ENCODE measurements at regions not wholly inside any gene's neighbourhood (a gene's known extent, or its start where the extent isn't known, plus 50 kb on each side); places are given as distances from the start of the nearest gene placed in this dataset.
"Not testable (repeated sequence)": the region's sequence is repeated elsewhere in the genome, so short reads cannot be mapped to it uniquely, and the experiment has no call there.

DNA sequence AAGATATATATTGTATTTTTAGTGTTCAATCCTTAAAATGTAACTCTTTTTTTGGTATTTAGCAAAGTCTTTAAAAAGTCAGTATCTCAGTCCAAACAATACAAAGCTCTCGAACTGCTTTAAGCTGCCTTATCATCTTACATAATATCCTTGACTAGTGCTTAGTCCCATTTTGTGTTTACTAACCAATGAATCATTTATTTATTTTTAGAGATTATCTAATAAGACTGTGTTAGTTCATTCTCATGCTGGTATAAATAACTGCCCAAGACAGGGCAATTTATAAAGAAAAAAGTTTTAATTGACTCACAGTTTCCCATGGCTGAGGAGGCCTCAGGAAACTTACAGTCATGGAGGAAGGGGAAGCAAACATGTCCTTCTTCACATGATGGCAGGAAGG lies 248.3 kb upstream of the KYNU start:
- no peak overlapping the region for H3K4me3 ChIP-seq (replicated peaks in 1 of 2; ENCODE audit: low read depth in 2 of 2, low read length in 2 of 2)
- TF ChIP-seq, protein P1, sequence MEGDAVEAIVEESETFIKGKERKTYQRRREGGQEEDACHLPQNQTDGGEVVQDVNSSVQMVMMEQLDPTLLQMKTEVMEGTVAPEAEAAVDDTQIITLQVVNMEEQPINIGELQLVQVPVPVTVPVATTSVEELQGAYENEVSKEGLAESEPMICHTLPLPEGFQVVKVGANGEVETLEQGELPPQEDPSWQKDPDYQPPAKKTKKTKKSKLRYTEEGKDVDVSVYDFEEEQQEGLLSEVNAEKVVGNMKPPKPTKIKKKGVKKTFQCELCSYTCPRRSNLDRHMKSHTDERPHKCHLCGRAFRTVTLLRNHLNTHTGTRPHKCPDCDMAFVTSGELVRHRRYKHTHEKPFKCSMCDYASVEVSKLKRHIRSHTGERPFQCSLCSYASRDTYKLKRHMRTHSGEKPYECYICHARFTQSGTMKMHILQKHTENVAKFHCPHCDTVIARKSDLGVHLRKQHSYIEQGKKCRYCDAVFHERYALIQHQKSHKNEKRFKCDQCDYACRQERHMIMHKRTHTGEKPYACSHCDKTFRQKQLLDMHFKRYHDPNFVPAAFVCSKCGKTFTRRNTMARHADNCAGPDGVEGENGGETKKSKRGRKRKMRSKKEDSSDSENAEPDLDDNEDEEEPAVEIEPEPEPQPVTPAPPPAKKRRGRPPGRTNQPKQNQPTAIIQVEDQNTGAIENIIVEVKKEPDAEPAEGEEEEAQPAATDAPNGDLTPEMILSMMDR (IDR thresholded peaks at IDR 0.05; ENCODE audit: low read depth, low read length): no peak
- DNase-seq (ENCODE audit: low read depth in 2 of 2): no peak

DNA sequence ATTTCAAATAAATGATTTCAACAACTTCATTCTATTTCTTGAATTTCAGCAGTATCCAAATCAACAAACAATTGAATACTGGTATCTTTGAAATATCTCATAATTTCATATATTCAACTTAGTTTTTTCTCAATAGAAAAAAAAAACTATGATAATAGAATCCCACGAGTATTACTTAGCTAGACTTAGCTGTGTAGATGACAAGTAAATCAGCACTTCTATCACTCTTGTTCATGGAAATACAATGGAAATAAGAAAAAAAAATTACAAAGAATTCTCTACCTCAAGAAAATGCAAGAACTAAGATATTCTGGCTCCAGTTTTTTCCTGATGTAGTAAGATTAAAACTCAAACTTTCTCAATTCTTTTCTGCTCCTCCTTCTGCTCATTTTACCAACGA lies 256.2 kb upstream of the KYNU start:
- no peak for DNase-seq (ENCODE audit: low read depth in 2 of 2)
- H3K4me3 ChIP-seq (replicated peaks in 1 of 2; ENCODE audit: low read depth in 2 of 2, low read length in 2 of 2): no peak overlapping the region
- TF ChIP-seq, protein P1 (IDR thresholded peaks at IDR 0.05; ENCODE audit: low read depth, low read length): no peak

DNA sequence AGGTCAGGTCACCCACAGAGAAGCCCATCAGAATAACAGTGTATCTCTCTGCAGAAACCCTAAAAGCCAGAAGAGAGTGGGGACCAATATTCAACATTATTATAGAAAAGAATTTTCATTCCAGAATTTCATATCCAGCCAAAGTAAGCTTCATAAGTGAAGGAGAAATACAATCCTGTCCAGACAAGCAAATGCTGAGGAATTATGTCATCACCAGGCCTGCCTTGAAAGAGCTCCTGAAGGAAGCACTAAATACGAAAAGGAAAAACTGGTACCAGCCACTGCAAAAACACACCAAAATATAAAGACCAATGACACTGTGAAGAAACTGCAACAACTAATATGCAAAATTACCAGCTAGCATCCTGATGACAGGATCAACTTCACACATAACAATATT lies 260.0 kb upstream of the KYNU start:
- DNase-seq (ENCODE audit: low read depth in 2 of 2): no peak
- TF ChIP-seq, protein P1 (IDR thresholded peaks at IDR 0.05; ENCODE audit: low read depth, low read length): no peak
- no peak overlapping the region for H3K4me3 ChIP-seq (replicated peaks in 1 of 2; ENCODE audit: low read depth in 2 of 2, low read length in 2 of 2)

DNA sequence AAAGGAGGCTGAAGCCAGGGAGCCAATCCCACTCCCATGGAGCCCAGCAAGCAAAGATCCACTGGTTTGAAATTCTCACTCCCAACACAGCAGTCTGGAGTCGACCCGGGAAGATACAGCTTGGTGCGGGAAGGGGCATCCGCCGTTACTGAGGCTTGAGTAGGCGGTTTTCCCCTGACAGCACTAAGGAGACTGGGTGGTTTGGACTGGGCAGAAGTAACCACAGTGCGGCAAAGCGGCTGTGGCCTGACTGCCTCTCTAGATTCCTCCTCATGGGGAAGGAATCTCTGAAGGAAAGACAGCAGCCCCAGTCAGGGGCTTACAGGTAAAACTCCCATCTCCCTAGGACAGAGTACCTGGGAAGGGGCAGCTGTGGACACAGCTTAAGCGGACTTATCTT lies 261.6 kb upstream of the KYNU start:
- DNase-seq (ENCODE audit: low read depth in 2 of 2): no peak
- TF ChIP-seq, protein P1 (IDR thresholded peaks at IDR 0.05; ENCODE audit: low read depth, low read length): no peak
- H3K4me3 ChIP-seq (replicated peaks in 1 of 2; ENCODE audit: low read depth in 2 of 2, low read length in 2 of 2): no peak overlapping the region

DNA sequence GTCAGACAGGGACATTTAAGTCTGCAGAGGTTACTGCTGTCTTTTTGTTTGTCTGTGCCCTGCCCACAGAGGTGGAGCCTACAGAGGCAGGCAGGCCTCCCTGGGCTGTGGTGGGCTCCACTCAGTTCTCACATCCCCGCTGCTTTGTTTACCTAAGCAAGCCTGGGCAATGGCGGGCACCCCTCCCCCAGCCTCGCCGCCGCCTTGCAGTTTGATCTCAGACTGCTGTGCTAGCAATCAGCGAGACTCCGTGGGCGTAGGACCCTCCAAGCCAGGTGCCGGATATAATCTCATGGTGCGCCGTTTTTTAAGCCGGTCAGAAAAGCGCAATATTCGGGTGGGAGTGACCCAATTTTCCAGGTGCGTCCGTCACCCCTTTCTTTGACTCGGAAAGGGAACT lies 264.3 kb upstream of the KYNU start:
- not testable (repeated sequence) for H3K4me3 ChIP-seq (replicated peaks in 1 of 2; ENCODE audit: low read depth in 2 of 2, low read length in 2 of 2); DNase-seq (ENCODE audit: low read depth in 2 of 2)

DNA sequence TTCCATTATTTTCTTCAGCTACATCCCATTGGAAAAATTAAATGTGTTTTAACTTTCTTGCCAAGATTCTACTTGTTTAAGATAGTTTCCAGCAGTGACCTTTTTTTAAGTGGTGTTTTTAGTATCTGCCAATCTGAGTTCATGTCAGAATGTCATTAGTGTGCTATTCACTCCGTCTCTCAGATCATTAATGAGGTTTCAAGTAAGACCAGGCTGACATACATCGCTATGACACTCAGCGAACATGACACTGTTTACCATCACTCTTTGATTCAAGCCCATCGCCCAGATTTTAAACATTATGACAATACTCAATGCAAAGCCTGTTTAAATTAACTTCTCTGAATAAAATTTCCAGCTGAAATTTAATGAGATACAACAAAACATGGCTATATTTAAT lies 272.0 kb upstream of the KYNU start:
- no peak overlapping the region for H3K4me3 ChIP-seq (replicated peaks in 1 of 2; ENCODE audit: low read depth in 2 of 2, low read length in 2 of 2)
- DNase-seq (ENCODE audit: low read depth in 2 of 2): no peak
- TF ChIP-seq, protein P1 (IDR thresholded peaks at IDR 0.05; ENCODE audit: low read depth, low read length): no peak

DNA sequence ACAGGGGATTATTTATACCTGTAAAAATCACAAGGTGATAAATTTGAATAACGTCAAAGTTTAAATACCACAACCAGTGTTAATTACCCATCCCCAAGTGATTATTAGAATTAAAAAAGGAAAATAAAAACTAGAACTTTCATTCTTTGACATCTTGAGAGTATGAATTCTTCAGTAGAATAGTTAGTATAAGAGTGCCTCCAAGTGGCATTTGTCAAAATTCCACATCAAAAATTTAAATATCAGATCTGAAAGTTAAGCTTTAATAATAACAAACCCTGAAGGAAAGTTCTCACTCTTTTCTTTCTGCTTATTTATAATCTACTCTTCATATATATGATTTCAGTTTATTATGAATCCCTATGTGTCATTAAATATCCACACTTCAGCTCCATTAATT lies 273.7 kb upstream of the KYNU start:
- TF ChIP-seq, protein P1 (IDR thresholded peaks at IDR 0.05; ENCODE audit: low read depth, low read length): no peak
- no peak overlapping the region for H3K4me3 ChIP-seq (replicated peaks in 1 of 2; ENCODE audit: low read depth in 2 of 2, low read length in 2 of 2)
- peak in 1 of 2 donors; percentile 14 for DNase-seq (ENCODE audit: low read depth in 2 of 2)
